CMK (cell line): ENCODE measurements at regions not wholly inside any gene's neighbourhood (a gene's known extent, or its start where the extent isn't known, plus 50 kb on each side); places are given as distances from the start of the nearest gene placed in this dataset.

Experiments
- DNase-seq: peaks from one replicate; pipeline ENCODE4 v3.0.0-alpha.2; 2010; ENCODE audit warnings: low read depth

GRCh38 chr5:66472010-66472409, 124.2 kb upstream of the MAST4 start:
- no peak for DNase-seq

GRCh38 chr5:66475731-66476130, 120.5 kb upstream of the MAST4 start:
- no peak for DNase-seq

- DNase-seq = no peak
These were observed 118.6 kb upstream of the MAST4 start for GRCh38 chr5:66477596-66477995.

GRCh38 chr5:66494437-66494836, 101.8 kb upstream of the MAST4 start:
- DNase-seq = no peak

DNA sequence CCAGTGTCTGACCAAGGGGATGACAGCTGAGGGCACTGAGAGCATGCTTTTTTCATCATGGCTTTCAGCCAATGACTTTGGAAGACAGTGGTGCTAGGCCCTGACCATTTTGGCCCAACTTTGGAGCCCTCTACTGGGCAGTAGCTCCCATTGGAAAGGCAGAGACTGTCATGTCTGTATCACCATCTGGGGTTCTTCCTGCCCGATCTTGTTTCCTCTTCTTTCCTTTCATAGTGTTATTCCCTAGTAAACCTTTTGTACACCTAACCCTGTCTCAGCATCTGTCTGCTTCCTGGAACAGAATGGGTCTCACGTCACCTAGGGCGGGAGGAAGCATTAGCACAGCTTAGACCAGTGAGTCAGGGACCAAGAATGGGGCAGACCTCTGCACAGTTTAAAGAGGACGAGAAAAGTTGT, 97.4 kb upstream of the MAST4 start:
- no peak for DNase-seq

- no peak for DNase-seq
These were observed 92.9 kb upstream of the MAST4 start for GRCh38 chr5:66503203-66503789.

- no peak for DNase-seq
These were observed 89.1 kb upstream of the MAST4 start for GRCh38 chr5:66507106-66507505.

DNA sequence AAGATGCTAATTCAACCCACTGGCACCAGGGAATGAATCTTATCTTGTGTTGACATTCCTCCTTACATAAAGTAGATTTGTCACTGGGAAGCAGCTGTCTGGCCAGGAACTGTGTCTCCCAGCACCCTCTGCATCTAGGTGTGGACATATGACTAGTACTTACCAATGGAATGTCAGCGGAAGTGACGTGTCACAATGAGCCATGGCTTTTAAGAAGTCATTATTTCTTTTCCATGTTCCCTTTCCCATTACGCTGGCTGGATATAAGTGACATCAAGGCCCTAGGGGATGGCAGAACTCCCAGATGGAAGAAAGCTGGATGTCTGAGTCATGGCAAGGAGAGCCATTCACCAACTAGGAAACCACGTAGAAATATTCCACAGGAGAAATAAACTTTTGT, 84.7 kb upstream of the MAST4 start:
- no peak for DNase-seq

- no peak for DNase-seq
These were observed 83.1 kb upstream of the MAST4 start for GRCh38 chr5:66513130-66513529.

DNA sequence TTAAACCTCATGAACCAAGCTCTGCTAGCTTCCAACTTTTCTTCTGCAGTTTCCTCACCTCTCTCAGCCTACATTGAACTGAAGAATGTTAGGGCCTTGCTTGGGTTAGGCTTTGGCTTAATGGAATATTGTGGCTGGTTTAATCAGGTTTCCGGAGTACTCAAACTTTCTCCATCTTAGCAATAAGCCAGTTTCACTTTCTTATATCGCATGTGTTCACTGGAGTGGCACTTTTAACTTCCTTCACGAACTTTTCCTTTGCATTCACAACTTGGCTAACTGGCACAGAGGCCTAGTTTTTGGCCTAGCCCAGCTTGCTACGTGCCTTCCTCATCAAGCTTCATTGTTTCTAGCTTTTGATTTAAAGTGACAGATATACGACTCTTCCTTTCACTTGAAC, 81.0 kb upstream of the MAST4 start:
- no peak for DNase-seq

- no peak for DNase-seq
These were observed 79.6 kb upstream of the MAST4 start for GRCh38 chr5:66516550-66516949.

- no peak for DNase-seq
These were observed 78.8 kb upstream of the MAST4 start for GRCh38 chr5:66517351-66517750.

DNA sequence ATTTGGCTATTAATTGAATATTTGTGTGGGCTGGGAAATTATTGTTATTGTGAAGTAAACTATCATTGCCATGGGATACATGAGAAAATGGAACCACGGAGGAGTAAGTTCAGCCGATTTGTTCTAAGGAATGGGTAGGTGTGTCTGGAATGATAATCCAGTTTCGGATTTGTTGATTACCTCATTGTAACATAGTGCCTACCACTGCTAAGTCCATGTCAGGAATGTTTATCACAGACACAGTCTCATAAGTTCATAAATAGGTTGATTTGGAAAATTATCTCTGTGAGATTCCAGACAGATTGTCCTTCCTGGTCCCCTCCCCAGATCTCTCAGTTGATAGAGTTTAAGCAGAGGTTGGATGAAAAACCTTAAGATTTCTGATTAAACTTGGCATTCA, 78.1 kb upstream of the MAST4 start:
- DNase-seq = no peak

DNA sequence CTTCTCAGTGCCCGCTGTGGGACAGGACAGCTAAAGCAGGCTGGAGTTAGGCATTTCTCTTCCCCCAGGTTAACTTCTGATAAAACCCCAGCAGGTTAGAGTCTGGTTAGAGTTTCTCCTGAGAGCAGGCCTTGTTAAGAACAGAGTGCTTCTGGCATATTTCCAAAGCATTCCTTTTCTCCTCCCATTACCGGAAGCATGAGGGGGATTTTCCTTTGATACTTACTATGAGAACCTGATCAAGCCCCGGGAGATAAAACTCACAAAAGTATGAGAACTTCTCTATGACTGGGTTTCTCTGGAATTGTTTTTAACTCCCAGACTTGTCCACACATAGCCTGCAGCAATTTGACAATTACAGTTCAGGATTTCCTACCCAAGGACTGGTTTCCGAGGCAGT, 77.4 kb upstream of the MAST4 start:
- no peak for DNase-seq

DNA sequence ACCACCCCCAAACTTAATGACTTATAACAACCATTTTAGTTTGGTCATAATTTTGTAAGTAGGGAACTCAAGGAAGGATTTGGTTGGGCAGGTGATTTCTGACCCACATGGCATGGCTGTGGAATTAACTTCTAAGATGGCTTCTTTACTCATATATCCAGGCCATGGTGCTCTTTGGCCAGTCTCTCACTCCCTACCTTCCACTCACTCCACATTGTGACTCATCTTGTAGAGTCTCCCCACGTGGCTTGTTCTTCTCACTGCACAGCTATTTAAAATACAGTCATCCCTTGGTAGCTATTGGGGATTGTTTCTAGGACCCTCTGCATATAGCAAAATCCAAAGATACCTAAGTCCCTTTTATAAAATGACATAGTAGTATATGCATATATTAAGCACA, 76.6 kb upstream of the MAST4 start:
- no peak for DNase-seq

GRCh38 chr5:66520854-66521253, 75.3 kb upstream of the MAST4 start:
- no peak for DNase-seq

DNA sequence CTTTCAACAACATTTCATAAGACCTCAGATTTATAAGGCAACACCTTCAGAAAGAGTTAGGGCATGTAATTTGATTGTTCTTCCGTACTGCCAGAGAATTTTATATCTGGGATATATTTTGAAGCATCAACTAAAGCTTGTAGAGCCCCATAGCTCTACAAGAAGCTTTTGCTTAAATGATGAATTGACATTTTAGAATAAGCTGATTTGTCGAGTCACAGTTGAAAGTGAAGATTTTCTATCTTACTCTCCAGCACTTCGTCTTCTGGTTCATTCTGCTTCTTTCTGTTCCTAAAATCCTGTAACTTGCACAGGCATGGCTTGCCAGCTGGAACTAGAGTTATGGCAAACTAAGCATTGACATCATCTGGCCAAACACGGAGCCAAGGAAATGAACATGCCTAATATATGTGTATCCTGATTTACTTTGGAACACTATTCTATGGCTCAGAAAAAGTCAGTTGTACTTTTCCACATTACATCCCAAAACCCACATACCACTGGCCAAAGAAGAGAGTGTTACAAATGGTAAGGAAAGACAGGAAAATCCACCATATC, 68.6 kb upstream of the MAST4 start:
- no peak for DNase-seq

GRCh38 chr5:66529182-66529581, 67.0 kb upstream of the MAST4 start:
- no peak for DNase-seq

DNA sequence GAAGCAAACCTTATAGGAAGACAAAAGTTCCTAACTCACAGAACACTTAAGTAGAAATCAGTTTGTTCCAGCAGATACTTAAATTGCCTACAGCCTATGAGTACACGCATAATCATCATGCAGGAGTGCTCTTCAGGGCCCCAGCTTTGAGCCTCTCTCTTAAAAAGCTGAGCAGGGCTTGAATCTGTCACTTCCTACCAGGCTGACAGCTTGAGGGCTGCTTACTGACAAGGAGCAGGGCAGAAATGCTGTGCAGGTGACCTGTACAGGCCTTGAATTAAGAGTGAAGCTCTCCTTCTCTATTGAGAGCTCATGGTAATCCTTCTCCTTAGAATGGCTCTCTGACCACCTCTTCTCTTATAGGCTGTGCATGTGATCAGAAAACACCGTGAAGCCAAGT, 66.5 kb upstream of the MAST4 start:
- DNase-seq = no peak

DNA sequence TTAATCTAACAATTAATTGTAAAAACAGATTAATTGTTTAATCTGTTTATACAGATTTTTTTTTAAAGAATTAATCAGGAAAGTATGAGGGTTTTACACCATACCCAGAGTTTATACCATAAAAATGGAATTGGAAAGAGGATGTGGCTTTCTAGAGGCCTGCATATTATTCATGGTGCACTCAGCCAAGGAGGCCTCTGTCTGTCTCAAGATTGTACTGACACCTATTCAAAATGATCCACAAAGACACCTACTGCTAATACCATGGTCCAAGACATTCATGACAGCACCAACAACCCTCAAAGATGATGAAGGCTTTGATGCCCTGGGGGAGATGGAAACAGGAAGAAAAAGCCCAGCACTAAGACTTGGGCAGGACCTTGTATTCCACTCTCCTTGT, 58.1 kb upstream of the MAST4 start:
- no peak for DNase-seq

DNA sequence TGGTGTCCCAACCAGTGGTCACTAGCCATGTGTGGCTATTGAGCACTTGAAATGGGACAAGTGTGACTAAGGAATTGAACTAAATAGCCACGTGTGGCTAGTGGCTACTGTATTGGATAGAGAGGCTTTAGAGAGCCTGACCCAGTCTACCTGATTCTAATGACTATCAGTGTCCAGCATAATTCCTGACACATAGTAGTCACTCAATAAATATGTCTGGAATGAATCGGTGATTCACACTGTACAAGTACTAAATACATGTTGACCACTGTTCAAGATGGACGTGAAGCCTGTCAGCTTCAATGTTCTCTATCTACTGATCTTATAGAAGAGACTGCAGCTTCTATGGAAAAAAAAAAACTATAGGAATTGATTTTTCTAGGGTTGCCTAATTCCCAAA, 57.7 kb upstream of the MAST4 start:
- no peak for DNase-seq

- no peak for DNase-seq
These were observed 56.1 kb upstream of the MAST4 start for GRCh38 chr5:66540078-66540477.

DNA sequence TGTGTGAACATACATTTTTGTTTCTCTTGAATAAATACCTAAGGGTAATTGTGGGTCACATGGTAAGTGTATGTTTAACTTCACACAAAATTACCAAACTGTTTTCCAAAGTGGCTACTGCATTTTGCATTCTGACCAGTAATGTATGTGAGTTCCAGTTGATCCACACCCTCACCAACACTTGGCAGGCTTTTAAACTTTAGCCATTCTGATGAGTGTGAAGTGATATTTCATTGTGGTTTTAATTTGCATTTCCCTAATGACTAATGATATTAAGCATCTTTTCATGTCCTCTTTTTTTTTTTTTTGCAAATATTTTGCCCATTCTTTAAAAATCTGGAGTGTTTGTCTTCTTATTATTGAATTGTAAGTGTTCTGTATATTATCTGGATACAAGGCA, 53.5 kb upstream of the MAST4 start:
- no peak for DNase-seq
